K562 (cell line): ENCODE measurements at regions not wholly inside any gene's neighbourhood (a gene's known extent, or its start where the extent isn't known, plus 50 kb on each side); places are given as distances from the start of the nearest gene placed in this dataset.

Experiments used
- ATAC-seq: fragments of 200-7000 bp; cut with Tn5 transposase; 3 replicates; pipeline ENCODE4 v1.9.1; 2020; ENCODE audit warnings: moderate library complexity
- BruUV-seq: library from RNA; stranded (reverse); fragments of 400-500 nt; replicated peaks from 2 replicates; lab custom pipeline; 2021; lab: Mats Ljungman, UMichigan
- CTCF ChIA-PET: fragments of 300-600 bp; formaldehyde crosslinking; extraction: SDS; loops from one replicate; lab custom pipeline; 2021; ENCODE audit warnings: low intra/inter-chr PET ratio; lab: Yijun Ruan, JAX
- POLR2A ChIA-PET: fragments of 300-600, 350-650 bp; sonication (Branson Sonifier 250); formaldehyde crosslinking; extraction: SDS; loops from one replicate; lab custom pipeline; 2021; ENCODE audit warnings: antibody characterized with exemption, inconsistent platforms; lab: Yijun Ruan, JAX
- DNase-seq, 4 experiments: peaks; one replicate each; pipeline versions ENCODE4 v3.0.0 to v3.0.0-alpha.2; 2011 to 2018; ENCODE audit warnings: low spot score in 3 of 4, mixed read lengths in 3 of 4; ENCODE audit errors: extremely low read depth in 1 of 4
- FAIRE-seq: peaks from 2 replicates; lab custom pipeline; 2011; peaks lifted over from hg19 to GRCh38; lab: Jason Lieb, UNC
- H2AFZ ChIP-seq: 2 replicates; pipeline ENCODE4 v1.6.0; 2011; ENCODE audit warnings: low read depth, low read length, control low read depth, inconsistent platforms
- H3K27ac ChIP-seq: fragments of 200-600 bp; 3 replicates; pipeline ENCODE4 v1.8.0; 2011; ENCODE audit warnings: low read depth, mild to moderate bottlenecking, control low read depth, inconsistent platforms, low read length, moderate library complexity, mixed read lengths; ENCODE audit errors: extremely low read depth
- H3K27me3 ChIP-seq, 2 experiments: fragments of 300-600 bp in 1 of 2; 2 replicates in 1 of 2; 3 replicates in 1 of 2; pipeline versions ENCODE4 v1.6.0 to v1.8.0; 2011; ENCODE audit warnings: inconsistent platforms in 2 of 2, low read length in 2 of 2, mild to moderate bottlenecking in 1 of 2, mixed read lengths in 1 of 2, moderate library complexity in 1 of 2; ENCODE audit not compliant: control insufficient read depth in 2 of 2, insufficient read depth in 2 of 2
- H3K36me3 ChIP-seq: fragments of 300-600 bp; 3 replicates; pipeline ENCODE4 v1.8.0; 2011; ENCODE audit warnings: mild to moderate bottlenecking, low read length, inconsistent platforms; ENCODE audit not compliant: control insufficient read depth, insufficient read depth
- H3K4me1 ChIP-seq, 2 experiments: fragments of 200-600 bp in 1 of 2; replicated peaks in 1 of 2; 2 replicates in 1 of 2; 3 replicates in 1 of 2; pipeline versions ENCODE4 v1.5.1 to v1.8.0; 2011; ENCODE audit warnings: inconsistent platforms in 2 of 2, low read length in 2 of 2, mild to moderate bottlenecking in 1 of 2, mixed read lengths in 1 of 2, moderate library complexity in 1 of 2; ENCODE audit not compliant: control insufficient read depth in 2 of 2, insufficient read depth in 2 of 2
- H3K4me2 ChIP-seq: 2 replicates; pipeline ENCODE4 v1.6.1; 2011; ENCODE audit warnings: low read length, control low read depth, inconsistent platforms, mixed read lengths; ENCODE audit not compliant: insufficient read depth
- H3K4me3 ChIP-seq: fragments of 200-600 bp; sonication (generic), shearing (Covaris generic); 2 replicates; pipeline ENCODE4 v1.5.1; 2016; ENCODE audit warnings: control low read depth, inconsistent platforms
- H3K79me2 ChIP-seq: fragments of 200-600 bp; 3 replicates; pipeline ENCODE4 v1.8.0; 2011; ENCODE audit warnings: low read length, inconsistent platforms; ENCODE audit not compliant: control insufficient read depth, insufficient read depth
- H3K9ac ChIP-seq, 2 experiments: 2 replicates each; pipeline versions ENCODE4 v1.6.0 to v1.6.1; 2011; ENCODE audit warnings: low read depth in 2 of 2, low read length in 2 of 2, control low read depth in 1 of 2, inconsistent platforms in 1 of 2, mild to moderate bottlenecking in 1 of 2, mixed read lengths in 1 of 2; ENCODE audit not compliant: insufficient read depth in 1 of 2
- H3K9me1 ChIP-seq: one replicate; pipeline ENCODE4 v1.6.0; 2011; ENCODE audit warnings: inconsistent platforms, mild to moderate bottlenecking, low read length, moderate library complexity; ENCODE audit not compliant: control insufficient read depth, insufficient read depth
- H3K9me3 ChIP-seq: replicated peaks from 2 replicates; pipeline ENCODE4 v1.5.1; 2011; ENCODE audit warnings: low read depth, low read length, inconsistent platforms; ENCODE audit not compliant: control insufficient read depth, insufficient read depth
- H4K20me1 ChIP-seq: replicated peaks from 2 replicates; pipeline ENCODE4 v1.6.1; 2011; ENCODE audit warnings: low read length, inconsistent platforms, mixed read lengths; ENCODE audit not compliant: control insufficient read depth, insufficient read depth
- ARID4B ChIP-seq: sonication (generic); formaldehyde crosslinking; IDR thresholded peaks from 2 replicates; pipeline ENCODE4 v1.8.0; 2022; ENCODE audit warnings: mild to moderate bottlenecking, missing genetic modification reagents
- CBX1 ChIP-seq: sonication (generic); IDR thresholded peaks from 2 replicates; pipeline ENCODE4 v1.6.1; 2016; ENCODE audit warnings: antibody characterized with exemption, low read depth, mild to moderate bottlenecking
- CTBP1 ChIP-seq: fragments of 450-650 bp; IDR thresholded peaks from 2 replicates; pipeline ENCODE4 v1.6.1; 2016; ENCODE audit warnings: borderline replicate concordance
- DDX20 ChIP-seq: fragments of 450-650 bp; IDR thresholded peaks from 2 replicates; pipeline ENCODE4 v1.6.1; 2016; ENCODE audit warnings: missing genetic modification characterization, low read depth, mild to moderate bottlenecking, missing compliant biosample characterization, moderate library complexity
- GTF2E2 ChIP-seq: fragments of 200-800 bp; sonication (Bioruptor generic); IDR thresholded peaks from 2 replicates; pipeline ENCODE4 v1.6.1; 2016; ENCODE audit warnings: missing genetic modification characterization, missing compliant biosample characterization
- HDAC3 ChIP-seq: fragments of 450-650 bp; IDR thresholded peaks from 2 replicates; pipeline ENCODE4 v1.6.1; 2018; ENCODE audit warnings: borderline replicate concordance, mild to moderate bottlenecking, moderate library complexity; ENCODE audit not compliant: partially characterized antibody
- KDM1A ChIP-seq, 2 experiments: fragments of 450-650 bp; IDR thresholded peaks; 2 replicates each; pipeline ENCODE4 v1.6.1; 2016; ENCODE audit warnings: mild to moderate bottlenecking in 2 of 2
- MTF1 ChIP-seq: fragments of 250-450 bp; sonication (Bioruptor Pico); IDR thresholded peaks from 2 replicates; pipeline ENCODE4 v1.9.0; 2021; ENCODE audit warnings: moderate library complexity, mild to moderate bottlenecking, inconsistent platforms, borderline replicate concordance
- ZNF23 ChIP-seq: fragments of 250-450 bp; sonication (Bioruptor Pico); IDR thresholded peaks from 2 replicates; pipeline ENCODE4 v1.4.0; 2020; ENCODE audit warnings: mild to moderate bottlenecking
- ZNF583 ChIP-seq: fragments of 250-450 bp; sonication (Bioruptor Pico); IDR thresholded peaks from 2 replicates; pipeline ENCODE4 v1.4.0; 2020
- ZNF764 ChIP-seq: fragments of 250-450 bp; sonication (Bioruptor Pico); IDR thresholded peaks from 2 replicates; pipeline ENCODE4 v1.4.0; 2020; ENCODE audit warnings: low read depth, mild to moderate bottlenecking, moderate library complexity
- WGBS: fragments of 100-300 bp; shearing (Covaris generic); methylation state at CpG from one replicate; pipeline ENCODE4 v1.1.6; 2016; ENCODE audit warnings: low coverage, mixed read lengths; ENCODE audit not compliant: insufficient coverage; ENCODE audit errors: missing lambda C conversion rate; 5-methylcytosine and 5-hydroxymethylcytosine counted together
- in situ Hi-C: fragments of 300-500 bp; cut with MboI; formaldehyde crosslinking; loops from 4 replicates; pipeline ENCODE4 v1.15.0; 2018; ENCODE audit warnings: inconsistent platforms, mixed read lengths
- intact Hi-C: fragments of 100-400 bp; cut with micrococcal nuclease; formaldehyde crosslinking; loops from 2 replicates; pipeline ENCODE4 v1.14.2; 2022
- TF ChIP-seq, protein P1 (sequence below): fragments of 450-650 bp; formaldehyde crosslinking; IDR thresholded peaks from 2 replicates; pipeline ENCODE4 v1.4.0; 2022; ENCODE audit warnings: missing genetic modification characterization

DNA sequence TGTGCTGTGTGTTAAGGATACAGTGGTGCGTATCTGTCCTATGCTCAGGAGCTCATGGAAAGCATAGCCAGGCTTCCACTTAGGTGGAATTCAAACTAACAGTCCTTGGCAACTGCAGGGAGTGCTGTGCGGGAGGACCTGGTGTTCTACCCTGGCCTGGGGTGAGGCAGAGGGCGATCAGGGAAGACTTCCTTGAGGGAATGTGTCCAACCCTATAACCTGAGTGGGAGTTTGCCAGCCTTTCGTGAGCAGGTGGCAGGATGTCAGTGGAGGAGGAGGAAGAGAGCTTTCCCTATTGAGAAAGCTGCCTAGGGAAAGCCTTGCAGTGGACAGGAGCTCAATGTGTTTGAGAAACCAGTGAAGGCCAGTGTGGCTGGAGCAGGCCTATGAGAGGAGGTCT is 271.1 kb upstream of the C2CD4B start:
- H3K9me1 ChIP-seq: no peaks in the 10 kb centered on the region
- TF ChIP-seq HDAC3: no peak
- TF ChIP-seq KDM1A (IDR thresholded peaks at IDR 0.05): no peak
- TF ChIP-seq ZNF764 (CRISPR knock-in tag): no peak
- no peak for TF ChIP-seq MTF1 (CRISPR knock-in tag)
- TF ChIP-seq CTBP1: no peak
- no peak for TF ChIP-seq ZNF23 (CRISPR knock-in tag)
- TF ChIP-seq GTF2E2: no peak
- no peak for TF ChIP-seq ARID4B
- no peak for TF ChIP-seq DDX20 (tag)
- no peak for TF ChIP-seq ZNF583 (CRISPR knock-in tag)
- TF ChIP-seq, protein P1, sequence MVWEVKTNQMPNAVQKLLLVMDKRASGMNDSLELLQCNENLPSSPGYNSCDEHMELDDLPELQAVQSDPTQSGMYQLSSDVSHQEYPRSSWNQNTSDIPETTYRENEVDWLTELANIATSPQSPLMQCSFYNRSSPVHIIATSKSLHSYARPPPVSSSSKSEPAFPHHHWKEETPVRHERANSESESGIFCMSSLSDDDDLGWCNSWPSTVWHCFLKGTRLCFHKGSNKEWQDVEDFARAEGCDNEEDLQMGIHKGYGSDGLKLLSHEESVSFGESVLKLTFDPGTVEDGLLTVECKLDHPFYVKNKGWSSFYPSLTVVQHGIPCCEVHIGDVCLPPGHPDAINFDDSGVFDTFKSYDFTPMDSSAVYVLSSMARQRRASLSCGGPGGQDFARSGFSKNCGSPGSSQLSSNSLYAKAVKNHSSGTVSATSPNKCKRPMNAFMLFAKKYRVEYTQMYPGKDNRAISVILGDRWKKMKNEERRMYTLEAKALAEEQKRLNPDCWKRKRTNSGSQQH: no peak
- TF ChIP-seq CBX1: no peak
- no TSS peak for BruUV-seq
- intact Hi-C loops: no loop called here
- POLR2A ChIA-PET: interaction anchor here (0.6 to 0.8 kb wide), 2 partner anchors 14 to 1844 kb away, joined by 3 read pairs; no protein-coding TSS in a partner anchor
- ATAC-seq: no peak
- H4K20me1 ChIP-seq: no peaks in the 10 kb centered on the region
- no peaks in the 10 kb centered on the region for H3K4me1 ChIP-seq
- 0% methylated on average over 4 of the region's 4 CpGs for WGBS
- no peak for DNase-seq
- peaks cover 0 to 6% of the 10 kb centered on the region in 2 experiments; a peak in 1 of 5 replicates for H3K27me3 ChIP-seq
- H3K36me3 ChIP-seq: no peaks in the 10 kb centered on the region
- in situ Hi-C loops: no loop called here
- no peak overlapping the region for H3K27ac ChIP-seq
- no peaks in the 10 kb centered on the region for H3K9me3 ChIP-seq
- no peaks in the 10 kb centered on the region for H3K79me2 ChIP-seq
- no peak overlapping the region for H3K4me2 ChIP-seq
- H2AFZ ChIP-seq: no peak overlapping the region
- FAIRE-seq: no peak
- CTCF ChIA-PET: no interaction called here
- H3K9ac ChIP-seq: no peak overlapping the region
- no peak overlapping the region for H3K4me3 ChIP-seq
